H9 (cell line): ENCODE measurements at regions not wholly inside any gene's neighbourhood (a gene's known extent, or its start where the extent isn't known, plus 50 kb on each side); places are given as distances from the start of the nearest gene placed in this dataset.
A peak's percentile ranks its signal among the peaks of the same experiment; 100 is the strongest.

Experiments
- DNase-seq: peaks from one replicate; pipeline ENCODE4 v3.0.0-alpha.2; 2017
- H2AFZ ChIP-seq: one replicate; pipeline ENCODE4 v1.6.1; 2013; ENCODE audit warnings: mild to moderate bottlenecking, low read length, control low read depth, moderate library complexity
- H2AK5ac ChIP-seq: 2 replicates; pipeline ENCODE4 v1.6.1; 2013; ENCODE audit warnings: low read length, control low read depth, mixed read lengths; ENCODE audit not compliant: insufficient read length
- H2BK120ac ChIP-seq: one replicate; pipeline ENCODE4 v1.6.1; 2013; ENCODE audit warnings: low read depth, mild to moderate bottlenecking, low read length, control low read depth, inconsistent platforms; ENCODE audit not compliant: poor library complexity, severe bottlenecking
- H2BK12ac ChIP-seq: 2 replicates; pipeline ENCODE4 v1.6.1; 2013; ENCODE audit warnings: low read length, control low read depth, mixed read lengths, low read depth; ENCODE audit not compliant: insufficient read length
- H2BK15ac ChIP-seq: 2 replicates; pipeline ENCODE4 v1.6.1; 2013; ENCODE audit warnings: low read depth, low read length, control low read depth
- H2BK20ac ChIP-seq: one replicate; pipeline ENCODE4 v1.6.1; 2013; ENCODE audit warnings: low read depth, mild to moderate bottlenecking, low read length, control low read depth, inconsistent platforms; ENCODE audit not compliant: poor library complexity, severe bottlenecking
- H2BK5ac ChIP-seq: 2 replicates; pipeline ENCODE4 v1.6.1; 2013; ENCODE audit warnings: low read length, control low read depth, mixed read lengths; ENCODE audit not compliant: insufficient read length
- H3K14ac ChIP-seq: 2 replicates; pipeline ENCODE4 v1.6.1; 2013; ENCODE audit warnings: low read length, control low read depth; ENCODE audit not compliant: insufficient read depth
- H3K18ac ChIP-seq: 2 replicates; pipeline ENCODE4 v1.6.1; 2013; ENCODE audit warnings: low read depth, mild to moderate bottlenecking, mixed read lengths, low read length, control low read depth; ENCODE audit not compliant: insufficient read length
- H3K23ac ChIP-seq: 2 replicates; pipeline ENCODE4 v1.6.1; 2013; ENCODE audit warnings: low read length, control low read depth, mixed read lengths, low read depth; ENCODE audit not compliant: insufficient read length
- H3K23me2 ChIP-seq: 2 replicates; pipeline ENCODE4 v1.6.1; 2013; ENCODE audit warnings: low read depth, mild to moderate bottlenecking, mixed read lengths, low read length, control low read depth; ENCODE audit not compliant: insufficient read length, poor library complexity, severe bottlenecking
- H3K27ac ChIP-seq: 2 replicates; pipeline ENCODE4 v1.5.1; 2013; ENCODE audit warnings: low read length, control low read depth, mixed read lengths, low read depth; ENCODE audit not compliant: insufficient read length
- H3K27me3 ChIP-seq: 2 replicates; pipeline ENCODE4 v1.6.1; 2013; ENCODE audit warnings: low read length, control low read depth, inconsistent platforms; ENCODE audit not compliant: insufficient read depth
- H3K4ac ChIP-seq: 2 replicates; pipeline ENCODE4 v1.6.1; 2013; ENCODE audit warnings: low read depth, mild to moderate bottlenecking, control low read depth, inconsistent platforms, low read length, moderate library complexity
- H3K4me1 ChIP-seq: 2 replicates; pipeline ENCODE4 v1.6.1; 2013; ENCODE audit warnings: low read length, control low read depth, inconsistent platforms; ENCODE audit not compliant: insufficient read depth
- H3K4me2 ChIP-seq: 2 replicates; pipeline ENCODE4 v1.6.1; 2013; ENCODE audit warnings: low read length, control low read depth, mixed read lengths; ENCODE audit not compliant: insufficient read length, insufficient read depth
- H3K56ac ChIP-seq: 2 replicates; pipeline ENCODE4 v1.6.1; 2013; ENCODE audit warnings: low read depth, mild to moderate bottlenecking, mixed read lengths, low read length, control low read depth; ENCODE audit not compliant: insufficient read length
- H3K79me1 ChIP-seq: 2 replicates; pipeline ENCODE4 v1.6.1; 2013; ENCODE audit warnings: low read depth, mild to moderate bottlenecking, moderate library complexity, low read length, control low read depth, inconsistent platforms; ENCODE audit not compliant: insufficient read depth, poor library complexity, severe bottlenecking
- H3K79me2 ChIP-seq: 2 replicates; pipeline ENCODE4 v1.6.1; 2013; ENCODE audit warnings: low read length, control low read depth, inconsistent platforms; ENCODE audit not compliant: insufficient read depth
- H3K9ac ChIP-seq: 2 replicates; pipeline ENCODE4 v1.6.1; 2013; ENCODE audit warnings: low read length, control low read depth, mixed read lengths; ENCODE audit not compliant: insufficient read length; ENCODE audit errors: extremely low read depth
- H3K9me3 ChIP-seq: one replicate; pipeline ENCODE4 v1.6.1; 2013; ENCODE audit warnings: low read depth, low read length, inconsistent platforms; ENCODE audit not compliant: control insufficient read depth
- H3T11ph ChIP-seq: one replicate; pipeline ENCODE4 v1.6.1; 2013; ENCODE audit warnings: mild to moderate bottlenecking, low read length, control low read depth, inconsistent platforms
- H4K20me1 ChIP-seq: one replicate; pipeline ENCODE4 v1.6.1; 2013; ENCODE audit not compliant: control insufficient read depth, insufficient read length, insufficient read depth
- H4K5ac ChIP-seq: 2 replicates; pipeline ENCODE4 v1.6.1; 2013; ENCODE audit warnings: low read depth, mild to moderate bottlenecking, mixed read lengths, low read length, control low read depth; ENCODE audit not compliant: insufficient read length
- H4K8ac ChIP-seq: replicated peaks from 2 replicates; pipeline ENCODE4 v1.6.1; 2013; ENCODE audit warnings: low read length, control low read depth, mixed read lengths, low read depth; ENCODE audit not compliant: insufficient read length
- H4K91ac ChIP-seq: 2 replicates; pipeline ENCODE4 v1.6.1; 2013; ENCODE audit warnings: low read depth, mild to moderate bottlenecking, moderate library complexity, mixed read lengths, low read length, control low read depth; ENCODE audit not compliant: insufficient read length
- H3K27ac Mint-ChIP-seq, 3 experiments: 2 replicates in 2 of 3; 3 replicates in 1 of 3; pipeline ENCODE4 v1.8.0; 2020 to 2021; ENCODE audit warnings: mixed read lengths in 3 of 3, mild to moderate bottlenecking in 1 of 3, moderate library complexity in 1 of 3
- H3K27me3 Mint-ChIP-seq: 2 replicates; pipeline ENCODE4 v1.8.0; 2021; ENCODE audit warnings: low read depth, mild to moderate bottlenecking, moderate library complexity, mixed read lengths
- H3K36me3 Mint-ChIP-seq, 3 experiments: 2 replicates in 2 of 3; 3 replicates in 1 of 3; pipeline ENCODE4 v1.8.0; 2020 to 2021; ENCODE audit warnings: low read depth in 3 of 3, mixed read lengths in 3 of 3; ENCODE audit not compliant: insufficient read depth in 1 of 3
- H3K4me1 Mint-ChIP-seq, 2 experiments: 2 replicates each; pipeline ENCODE4 v1.8.0; 2020; ENCODE audit warnings: mixed read lengths in 2 of 2
- H3K4me3 Mint-ChIP-seq, 2 experiments: 2 replicates in 1 of 2; 3 replicates in 1 of 2; pipeline ENCODE4 v1.8.0; 2020 to 2021; ENCODE audit warnings: mild to moderate bottlenecking in 2 of 2, mixed read lengths in 2 of 2, moderate library complexity in 1 of 2
- H3K9me3 Mint-ChIP-seq, 2 experiments: 2 replicates in 1 of 2; 3 replicates in 1 of 2; pipeline ENCODE4 v1.8.0; 2020; ENCODE audit warnings: mild to moderate bottlenecking in 2 of 2, mixed read lengths in 2 of 2, moderate library complexity in 1 of 2
- WGBS: extraction: QIAGEN DNeasy Blood & Tissue Kit; methylation state at CpG from one replicate; pipeline ENCODE4 v1.1.7; 2013; ENCODE audit warnings: missing lambda C conversion rate, low lambda C conversion rate, mixed read lengths; ENCODE audit not compliant: insufficient read length; ENCODE audit errors: extremely low coverage; 5-methylcytosine and 5-hydroxymethylcytosine counted together
- TF ChIP-seq, protein P1 (sequence below): fragments of 200-600 bp; sonication (generic); conservative IDR thresholded peaks from 3 replicates; pipeline ENCODE4 v1.8.0; 2021; ENCODE audit warnings: antibody characterized with exemption, mild to moderate bottlenecking

DNA sequence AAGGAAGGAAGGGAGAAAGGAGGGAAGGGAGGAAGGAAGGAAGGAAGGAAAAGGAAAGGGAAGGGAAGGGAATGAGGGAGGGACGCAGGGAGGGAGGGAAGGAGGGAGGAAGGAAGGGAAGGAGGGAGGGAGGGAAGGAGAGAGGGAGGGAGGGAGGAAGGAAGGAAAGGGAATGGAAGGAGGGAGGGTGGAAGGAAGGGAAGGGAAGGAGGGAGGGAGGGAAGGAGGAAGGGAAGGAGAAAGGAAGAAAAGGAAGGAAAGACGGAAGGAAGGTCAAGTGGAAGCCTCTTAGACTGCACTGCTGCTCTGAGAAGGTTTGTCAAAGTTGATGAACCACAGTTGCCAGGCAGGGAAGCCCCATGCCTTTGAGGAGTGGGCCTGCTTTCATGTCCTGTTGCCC is 324.3 kb upstream of the ZFP64 start:
- no peaks in the 10 kb centered on the region for H3K4me1 ChIP-seq
- H3K4ac ChIP-seq, result no peak overlapping the region

More for the DNA sequence above, 324.3 kb upstream of the ZFP64 start:
- H3K9me3 ChIP-seq, result no peaks in the 10 kb centered on the region
- H2BK20ac ChIP-seq, result no peak overlapping the region
- H3K18ac ChIP-seq, result no peak overlapping the region
- H3K23me2 ChIP-seq, result no peaks in the 10 kb centered on the region
- no peak overlapping the region for H2AK5ac ChIP-seq
- H3K9ac ChIP-seq, result no peak overlapping the region
- no peak overlapping the region for H2AFZ ChIP-seq
- no peaks in the 10 kb centered on the region for H3K79me1 ChIP-seq
- no peak overlapping the region for H2BK12ac ChIP-seq
- Mint-ChIP-seq H3K36me3 (peaks cover 0 to 5% (median 4%) of the 10 kb centered on the region in 3 experiments; a peak in 1 of 7 replicates), H3K27ac (peak overlapping the region in 1 of 3 experiments; percentile 75; a peak in 1 of 7 replicates), H3K4me1 (peaks cover 5 to 7% of the 10 kb centered on the region in 2 experiments), H3K4me3 (no peak overlapping the region), H3K27me3 (no peaks in the 10 kb centered on the region), H3K9me3 (peaks cover 4 to 6% of the 10 kb centered on the region in 2 experiments; a peak in 4 of 5 replicates)
- no peak overlapping the region for H3K4me2 ChIP-seq
- DNase-seq, result no peak
- H3K27me3 ChIP-seq, result no peaks in the 10 kb centered on the region
- no peak overlapping the region for H3K56ac ChIP-seq
- no peaks in the 10 kb centered on the region for H4K20me1 ChIP-seq
- H2BK5ac ChIP-seq, result no peak overlapping the region
- H4K5ac ChIP-seq, result no peak overlapping the region
- H3K14ac ChIP-seq, result no peak overlapping the region
- H4K8ac ChIP-seq, result no peak overlapping the region
- no peaks in the 10 kb centered on the region for H3K79me2 ChIP-seq
- no peak overlapping the region for H4K91ac ChIP-seq
- H2BK15ac ChIP-seq, result no peak overlapping the region
- H3K23ac ChIP-seq, result no peak overlapping the region
- no peak overlapping the region for H3K27ac ChIP-seq
- TF ChIP-seq, protein P1, sequence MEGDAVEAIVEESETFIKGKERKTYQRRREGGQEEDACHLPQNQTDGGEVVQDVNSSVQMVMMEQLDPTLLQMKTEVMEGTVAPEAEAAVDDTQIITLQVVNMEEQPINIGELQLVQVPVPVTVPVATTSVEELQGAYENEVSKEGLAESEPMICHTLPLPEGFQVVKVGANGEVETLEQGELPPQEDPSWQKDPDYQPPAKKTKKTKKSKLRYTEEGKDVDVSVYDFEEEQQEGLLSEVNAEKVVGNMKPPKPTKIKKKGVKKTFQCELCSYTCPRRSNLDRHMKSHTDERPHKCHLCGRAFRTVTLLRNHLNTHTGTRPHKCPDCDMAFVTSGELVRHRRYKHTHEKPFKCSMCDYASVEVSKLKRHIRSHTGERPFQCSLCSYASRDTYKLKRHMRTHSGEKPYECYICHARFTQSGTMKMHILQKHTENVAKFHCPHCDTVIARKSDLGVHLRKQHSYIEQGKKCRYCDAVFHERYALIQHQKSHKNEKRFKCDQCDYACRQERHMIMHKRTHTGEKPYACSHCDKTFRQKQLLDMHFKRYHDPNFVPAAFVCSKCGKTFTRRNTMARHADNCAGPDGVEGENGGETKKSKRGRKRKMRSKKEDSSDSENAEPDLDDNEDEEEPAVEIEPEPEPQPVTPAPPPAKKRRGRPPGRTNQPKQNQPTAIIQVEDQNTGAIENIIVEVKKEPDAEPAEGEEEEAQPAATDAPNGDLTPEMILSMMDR, result no peak
- H2BK120ac ChIP-seq, result no peak overlapping the region
- WGBS, result no CpG with 5 or more reads among the region's 2 CpGs
- H3T11ph ChIP-seq, result no peak overlapping the region
